Parathyroid adenoma (tissue), 2 donors: ENCODE measurements at regions not wholly inside any gene's neighbourhood (a gene's known extent, or its start where the extent isn't known, plus 50 kb on each side); places are given as distances from the start of the nearest gene placed in this dataset.

Experiments used
- H2AFZ ChIP-seq: fragments of 300-600 bp; sonication (generic); one replicate; pipeline ENCODE4 v1.7.0; 2017; ENCODE audit warnings: antibody characterized with exemption, mild to moderate bottlenecking
- H3K27ac ChIP-seq: fragments of 300-600 bp; sonication (generic); one replicate; pipeline ENCODE4 v1.7.0; 2017
- H3K27me3 ChIP-seq: fragments of 300-600 bp; sonication (generic); one replicate; pipeline ENCODE4 v1.7.0; 2017; ENCODE audit warnings: low read length; ENCODE audit not compliant: control insufficient read depth, insufficient read depth
- H3K36me3 ChIP-seq: fragments of 300-600 bp; sonication (generic); one replicate; pipeline ENCODE4 v1.7.0; 2017; ENCODE audit warnings: low read length; ENCODE audit not compliant: control insufficient read depth, insufficient read depth
- H3K4me1 ChIP-seq: fragments of 300-600 bp; sonication (generic); one replicate; pipeline ENCODE4 v1.7.0; 2017; ENCODE audit warnings: control low read depth
- H3K4me2 ChIP-seq: fragments of 300-600 bp; sonication (generic); one replicate; pipeline ENCODE4 v1.7.0; 2017; ENCODE audit warnings: low read length
- H3K4me3 ChIP-seq: fragments of 300-600 bp; sonication (generic); one replicate; pipeline ENCODE4 v1.7.0; 2017; ENCODE audit warnings: low read depth, low read length
- H3K79me2 ChIP-seq: fragments of 300-600 bp; sonication (generic); one replicate; pipeline ENCODE4 v1.7.0; 2017; ENCODE audit warnings: control low read depth
- H3K9ac ChIP-seq: fragments of 300-600 bp; sonication (generic); one replicate; pipeline ENCODE4 v1.7.0; 2017; ENCODE audit warnings: mild to moderate bottlenecking
- H3K9me3 ChIP-seq: fragments of 300-600 bp; sonication (generic); one replicate; pipeline ENCODE4 v1.7.0; 2017; ENCODE audit warnings: low read length; ENCODE audit not compliant: control insufficient read depth
- TF ChIP-seq, protein P1 (sequence below): fragments of 300-600 bp; sonication (generic); IDR thresholded peaks from one replicate; pipeline ENCODE4 v1.7.0; 2017; ENCODE audit warnings: antibody characterized with exemption, mild to moderate bottlenecking
- donor health status: primary hyperparathyroidism.

DNA sequence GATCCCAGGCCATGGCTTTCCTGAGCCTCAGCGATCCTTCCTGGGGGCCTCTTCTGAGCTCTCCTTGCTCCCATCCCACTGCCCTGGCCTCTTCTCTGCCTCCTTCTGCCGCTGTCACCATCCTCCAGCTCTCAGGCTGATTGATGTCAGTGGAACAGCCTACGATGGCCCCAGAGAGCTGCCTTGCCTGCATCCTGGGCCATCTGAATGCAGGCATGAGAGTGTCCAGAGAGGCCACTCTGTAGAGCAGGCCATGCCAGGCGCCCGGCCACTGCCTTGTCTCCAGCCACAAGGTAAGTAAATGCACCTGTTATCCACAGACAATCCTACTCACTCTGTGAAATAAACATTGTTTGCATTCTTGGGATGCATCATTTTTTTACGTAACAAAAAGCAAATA, 171.4 kb upstream of the PPP2R2D start:
- Histone ChIP-seq H3K9ac (no peak overlapping the region), H3K4me1 (no peaks in the 10 kb centered on the region), H3K4me2 (no peak overlapping the region), H3K79me2 (no peaks in the 10 kb centered on the region), H3K27me3 (no peaks in the 10 kb centered on the region), H3K27ac (no peak overlapping the region), H2AFZ (no peak overlapping the region), H3K36me3 (no peaks in the 10 kb centered on the region), H3K4me3 (no peak overlapping the region), H3K9me3 (no peaks in the 10 kb centered on the region)
- TF ChIP-seq, protein P1, sequence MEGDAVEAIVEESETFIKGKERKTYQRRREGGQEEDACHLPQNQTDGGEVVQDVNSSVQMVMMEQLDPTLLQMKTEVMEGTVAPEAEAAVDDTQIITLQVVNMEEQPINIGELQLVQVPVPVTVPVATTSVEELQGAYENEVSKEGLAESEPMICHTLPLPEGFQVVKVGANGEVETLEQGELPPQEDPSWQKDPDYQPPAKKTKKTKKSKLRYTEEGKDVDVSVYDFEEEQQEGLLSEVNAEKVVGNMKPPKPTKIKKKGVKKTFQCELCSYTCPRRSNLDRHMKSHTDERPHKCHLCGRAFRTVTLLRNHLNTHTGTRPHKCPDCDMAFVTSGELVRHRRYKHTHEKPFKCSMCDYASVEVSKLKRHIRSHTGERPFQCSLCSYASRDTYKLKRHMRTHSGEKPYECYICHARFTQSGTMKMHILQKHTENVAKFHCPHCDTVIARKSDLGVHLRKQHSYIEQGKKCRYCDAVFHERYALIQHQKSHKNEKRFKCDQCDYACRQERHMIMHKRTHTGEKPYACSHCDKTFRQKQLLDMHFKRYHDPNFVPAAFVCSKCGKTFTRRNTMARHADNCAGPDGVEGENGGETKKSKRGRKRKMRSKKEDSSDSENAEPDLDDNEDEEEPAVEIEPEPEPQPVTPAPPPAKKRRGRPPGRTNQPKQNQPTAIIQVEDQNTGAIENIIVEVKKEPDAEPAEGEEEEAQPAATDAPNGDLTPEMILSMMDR = no peak

- Histone ChIP-seq H3K4me2 (no peak overlapping the region), H3K79me2 (no peaks in the 10 kb centered on the region), H2AFZ (no peak overlapping the region), H3K4me3 (no peak overlapping the region), H3K4me1 (no peaks in the 10 kb centered on the region), H3K36me3 (no peaks in the 10 kb centered on the region), H3K27ac (no peak overlapping the region), H3K9me3 (no peaks in the 10 kb centered on the region), H3K9ac (no peak overlapping the region), H3K27me3 (no peaks in the 10 kb centered on the region)
- TF ChIP-seq, protein P1 = no peak
Observed at GRCh38 chr10:131729938-131730660, 170.7 kb upstream of the PPP2R2D start.

DNA sequence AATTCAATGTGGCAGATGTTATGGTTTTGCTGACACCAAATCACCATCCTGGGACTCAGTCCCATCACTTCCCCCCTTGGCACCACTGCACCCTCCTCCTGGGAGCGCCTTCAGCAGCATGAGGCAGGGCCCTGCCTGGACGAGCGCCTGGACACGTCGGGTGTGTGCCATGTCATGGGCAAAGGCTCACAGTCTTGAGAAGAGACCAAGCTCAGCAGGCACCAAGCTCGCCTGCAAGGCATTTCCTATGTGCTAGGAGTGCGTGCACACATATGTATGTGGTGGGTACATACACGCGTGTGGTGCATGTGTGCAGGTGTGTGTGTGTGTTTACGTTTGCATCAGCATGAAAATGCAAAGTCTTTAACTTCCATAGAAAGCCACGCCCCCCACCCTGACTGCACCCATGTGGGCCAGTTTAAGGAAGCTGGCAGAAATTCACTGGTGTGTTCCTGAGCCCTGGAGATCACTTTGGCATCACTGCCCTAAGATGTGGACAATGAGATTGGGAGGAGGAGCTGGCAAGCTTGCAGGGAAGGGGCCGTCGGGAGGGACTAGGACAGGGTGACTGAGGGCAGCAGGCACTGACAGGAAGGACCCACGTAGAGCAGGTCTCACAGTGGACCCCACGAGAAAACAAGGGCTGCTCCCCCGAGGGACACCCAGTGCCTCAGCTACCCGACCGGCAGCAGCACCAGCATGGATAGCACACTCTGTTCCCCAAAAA, 169.9 kb upstream of the PPP2R2D start:
- Histone ChIP-seq H2AFZ (no peak overlapping the region), H3K36me3 (no peaks in the 10 kb centered on the region), H3K9ac (no peak overlapping the region), H3K9me3 (no peaks in the 10 kb centered on the region), H3K4me3 (no peak overlapping the region), H3K4me1 (no peaks in the 10 kb centered on the region), H3K4me2 (no peak overlapping the region), H3K79me2 (no peaks in the 10 kb centered on the region), H3K27ac (no peak overlapping the region), H3K27me3 (no peaks in the 10 kb centered on the region)
- TF ChIP-seq, protein P1 = no peak

- H3K9me3 ChIP-seq = no peaks in the 10 kb centered on the region
- no peaks in the 10 kb centered on the region for H3K4me1 ChIP-seq
- no peak overlapping the region for H3K9ac ChIP-seq
- no peak overlapping the region for H3K4me2 ChIP-seq
- H3K79me2 ChIP-seq = no peaks in the 10 kb centered on the region
- TF ChIP-seq, protein P1 = no peak
- H3K27ac ChIP-seq = no peak overlapping the region
- no peak overlapping the region for H2AFZ ChIP-seq
- H3K27me3 ChIP-seq = no peaks in the 10 kb centered on the region
- no peak overlapping the region for H3K4me3 ChIP-seq
- no peaks in the 10 kb centered on the region for H3K36me3 ChIP-seq
Observed at GRCh38 chr10:131731780-131732630, 168.8 kb upstream of the PPP2R2D start.
